CD4-positive, alpha-beta T cell treated with Interleukin-6 for 4 hours (primary cell): ENCODE measurements at regions not wholly inside any gene's neighbourhood (a gene's known extent, or its start where the extent isn't known, plus 50 kb on each side); places are given as distances from the start of the nearest gene placed in this dataset.
"Not testable (repeated sequence)": the region's sequence is repeated elsewhere in the genome, so short reads cannot be mapped to it uniquely, and the experiment has no call there.

Experiments
- DNase-seq: peaks from one replicate; pipeline ENCODE4 v3.0.0-alpha.2; 2020; ENCODE audit warnings: mixed read lengths

DNA sequence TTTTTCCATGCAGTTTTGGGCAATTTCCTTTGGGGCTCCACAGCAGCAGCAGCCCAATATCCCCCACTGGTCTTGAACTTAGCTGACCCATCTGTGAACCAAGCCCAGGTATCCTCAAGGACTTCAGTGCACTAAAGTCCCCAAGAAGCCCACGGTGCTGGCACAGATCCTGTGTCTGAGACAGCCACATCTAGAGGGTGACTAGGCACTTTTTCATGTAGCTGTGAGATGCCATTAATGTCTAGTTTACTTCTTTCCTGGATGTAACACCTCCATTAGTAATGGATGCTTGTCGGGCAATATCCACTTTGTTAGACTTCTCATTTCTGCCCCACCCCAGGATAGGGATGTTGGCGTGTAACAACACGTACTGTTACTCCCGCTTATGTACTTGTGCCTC is 117.9 kb downstream of the GPCPD1 start:
- no peak for DNase-seq

DNA sequence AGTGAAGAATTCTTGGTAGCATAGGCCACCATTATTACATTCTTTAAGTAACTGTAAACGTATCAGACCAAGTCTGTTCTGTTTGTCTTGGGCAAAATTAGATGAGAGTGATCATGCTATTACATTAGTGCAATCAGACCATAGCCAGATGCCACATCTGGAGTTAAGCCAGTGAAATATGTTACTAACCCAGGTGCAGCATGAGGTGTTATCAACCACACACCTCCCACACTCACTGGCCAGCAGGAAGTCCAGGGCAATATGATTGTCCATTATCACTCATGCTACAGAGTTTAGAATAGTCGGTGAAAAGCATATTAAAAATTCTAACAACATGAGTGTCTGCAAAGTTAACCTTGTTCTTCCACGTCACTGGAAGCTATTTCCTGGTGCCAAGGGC is 119.4 kb downstream of the GPCPD1 start:
- no peak for DNase-seq

DNA sequence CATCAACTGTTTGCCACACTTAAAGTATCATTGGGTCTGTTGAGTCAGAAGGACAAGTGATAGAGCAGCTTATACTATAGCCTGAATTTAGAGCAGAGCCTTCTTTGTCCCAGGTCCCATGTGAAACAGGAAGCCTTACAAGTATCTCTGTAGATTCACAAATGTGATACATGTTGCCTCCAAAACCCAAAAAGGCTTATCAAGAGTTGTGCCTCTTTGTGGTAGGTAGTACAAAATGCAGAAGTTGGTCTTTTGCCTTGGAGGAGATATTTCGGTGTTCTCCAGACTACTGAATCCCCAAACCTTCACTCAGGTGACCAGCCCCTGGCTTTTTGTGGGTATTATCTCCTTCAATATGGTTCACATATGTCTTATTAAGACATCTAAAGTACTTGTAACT is 121.2 kb downstream of the GPCPD1 start:
- DNase-seq: no peak

DNA sequence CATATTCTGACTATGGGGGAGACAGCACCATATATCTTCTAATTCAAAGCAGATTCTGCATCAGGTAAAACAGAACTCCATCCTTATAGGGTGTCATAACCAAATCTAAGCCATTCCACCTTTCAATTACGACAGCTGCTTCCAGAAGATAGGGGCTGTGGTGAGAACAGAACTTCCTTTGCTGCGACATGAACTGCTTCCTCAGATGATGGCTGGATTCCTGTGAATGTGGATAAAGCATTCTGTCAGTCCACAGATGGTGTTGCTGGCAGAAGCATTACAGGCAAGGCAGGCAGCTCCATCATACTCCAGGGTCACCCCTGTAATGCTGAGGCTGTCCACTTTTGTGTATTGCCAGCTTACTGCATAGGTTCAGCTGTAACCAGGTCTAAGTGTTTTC is 122.0 kb downstream of the GPCPD1 start:
- DNase-seq: no peak

DNA sequence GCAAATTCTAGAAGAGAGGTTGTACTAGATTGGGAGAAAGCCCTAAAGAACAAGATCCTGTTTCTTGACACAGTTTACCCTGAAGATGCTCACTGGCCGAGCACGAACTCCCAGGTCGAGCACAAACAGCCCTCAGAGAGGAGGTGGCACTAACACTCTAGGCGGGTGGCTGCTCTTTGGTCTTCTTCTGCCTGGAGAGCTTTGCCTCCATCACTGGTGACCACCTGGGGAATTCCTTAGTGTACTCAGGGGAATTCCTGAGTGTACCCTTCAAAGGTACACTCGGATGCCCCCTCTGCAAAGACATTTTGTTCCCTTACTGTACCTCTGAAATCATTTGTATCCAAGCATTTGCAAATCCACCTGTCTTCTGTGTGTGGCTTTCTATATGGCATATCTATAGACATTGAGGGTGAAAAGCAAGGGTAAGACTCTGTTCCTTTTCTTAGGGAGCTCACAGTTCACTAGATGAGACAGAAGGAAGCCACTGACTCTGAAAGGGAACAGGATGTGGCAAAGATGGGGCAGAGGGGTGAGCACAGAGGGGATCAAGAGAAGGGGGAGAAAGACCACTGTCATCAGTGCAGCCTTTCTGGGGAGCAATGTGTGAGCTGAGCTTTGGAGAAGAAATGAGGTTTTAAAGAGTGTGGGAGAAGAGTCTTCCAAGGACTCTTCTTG is 124.3 kb downstream of the GPCPD1 start:
- no peak for DNase-seq

DNA sequence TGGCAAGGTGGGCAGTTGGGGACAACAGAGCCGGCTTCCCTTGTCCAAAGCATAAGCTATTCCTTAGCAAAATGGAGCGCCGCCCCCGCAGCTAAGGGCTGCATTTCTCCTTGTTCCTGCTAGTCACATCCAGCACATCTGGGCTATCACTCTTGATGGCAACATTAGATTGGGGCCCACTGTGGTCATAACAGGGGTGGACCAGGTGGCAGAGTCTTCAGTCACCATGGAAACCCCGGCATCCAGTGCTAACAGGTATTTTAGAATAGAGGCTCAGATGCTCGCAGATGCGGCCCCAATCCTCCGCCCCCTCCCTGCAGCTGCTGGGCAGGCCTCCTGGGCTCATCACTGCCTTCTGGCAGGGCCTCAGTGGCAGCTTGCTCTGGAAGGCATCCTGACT is 125.9 kb downstream of the GPCPD1 start:
- no peak for DNase-seq

DNA sequence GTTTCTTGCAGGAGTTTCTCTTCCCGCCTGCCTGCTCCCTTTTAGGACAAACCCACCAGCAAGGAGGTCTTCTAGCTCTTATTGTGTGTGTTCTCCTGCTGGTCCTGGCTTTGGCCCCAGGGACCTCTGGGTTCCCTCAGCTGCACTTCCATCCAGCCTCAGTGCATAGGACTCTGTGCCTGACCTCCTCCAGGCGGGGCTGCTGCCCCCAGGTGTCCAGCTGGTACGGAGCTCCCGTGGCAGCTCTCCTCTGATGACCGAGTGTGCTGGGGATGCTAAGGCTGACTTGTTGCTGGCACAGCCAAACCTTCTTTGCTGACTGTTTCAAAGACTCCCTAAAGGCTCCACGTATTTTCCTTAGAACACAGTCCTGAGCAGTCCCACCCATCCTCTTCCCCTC is 126.5 kb downstream of the GPCPD1 start:
- no peak for DNase-seq

DNA sequence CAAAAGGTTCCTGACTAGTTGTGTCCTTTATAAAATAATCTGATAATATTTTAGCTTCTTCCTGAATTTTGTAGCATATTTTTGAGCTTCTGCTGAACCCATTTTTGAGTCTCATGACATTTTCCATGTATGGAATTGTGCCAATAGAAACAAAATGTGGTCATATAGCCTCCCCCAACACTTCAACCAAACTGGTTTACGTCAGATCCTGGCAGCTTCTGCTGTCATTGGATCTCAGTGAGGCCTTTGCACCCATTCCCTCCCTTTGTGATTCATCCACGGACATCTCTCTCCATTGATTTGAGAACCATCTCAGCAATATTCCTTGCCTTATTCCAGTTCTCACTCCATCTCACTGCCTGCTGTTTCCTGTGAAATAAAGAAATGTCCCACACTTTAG is 128.0 kb downstream of the GPCPD1 start:
- no peak for DNase-seq

DNA sequence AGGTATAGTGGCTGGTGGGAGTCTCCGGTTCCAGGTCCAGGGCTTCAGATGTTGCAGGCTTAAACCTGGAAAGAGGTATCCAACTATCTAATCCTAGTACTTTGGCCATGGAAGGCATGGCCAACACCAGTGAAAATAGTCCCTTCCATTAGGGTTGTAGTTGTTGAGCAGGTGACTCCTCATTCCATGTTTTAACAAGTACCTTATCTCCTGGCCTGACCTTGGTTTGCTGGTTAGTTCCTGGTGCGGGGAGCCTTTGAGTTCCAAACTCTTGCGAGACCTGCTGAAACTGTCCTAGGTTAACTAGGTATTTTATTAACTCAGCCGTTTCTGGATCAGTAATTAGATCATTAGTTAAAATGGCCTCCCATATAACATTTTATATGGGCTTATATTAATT is 128.9 kb downstream of the GPCPD1 start:
- no peak for DNase-seq

DNA sequence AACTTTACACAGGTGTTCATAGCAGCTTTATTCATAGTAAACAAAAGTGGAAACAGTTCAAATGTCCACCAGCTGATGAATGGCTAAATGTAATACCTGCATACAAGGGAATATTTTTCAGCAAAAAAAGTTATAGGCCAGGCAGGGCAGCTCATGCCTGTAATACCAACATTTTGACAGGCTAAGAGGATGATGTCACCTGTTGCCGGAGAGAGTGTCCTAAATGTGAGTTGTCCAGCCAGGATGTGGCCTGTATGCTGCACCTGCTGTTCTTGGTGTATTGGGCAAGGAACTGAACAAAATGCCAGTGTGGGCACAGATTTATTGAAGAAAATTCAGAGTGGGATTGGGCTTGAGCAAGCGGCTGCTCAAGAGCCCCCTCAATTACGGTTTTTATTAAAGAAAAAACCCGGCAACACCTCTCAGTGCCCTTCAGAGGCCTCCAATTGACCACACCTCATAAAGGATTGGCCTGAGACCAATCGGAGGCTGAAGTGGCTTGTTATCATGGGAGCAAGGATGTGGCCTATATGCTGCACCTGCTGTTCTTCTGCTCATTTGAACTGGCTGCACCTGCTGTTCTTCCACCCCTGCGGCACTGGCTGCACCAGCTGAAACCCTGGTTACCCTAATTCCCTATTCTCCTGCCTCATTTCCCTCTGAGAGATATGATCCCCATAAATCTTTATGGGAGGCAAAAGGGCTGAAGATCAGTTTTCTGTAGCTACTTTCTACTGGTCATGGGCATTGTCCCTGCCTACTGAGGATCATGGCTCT is 129.8 kb downstream of the GPCPD1 start:
- no peak for DNase-seq

DNA sequence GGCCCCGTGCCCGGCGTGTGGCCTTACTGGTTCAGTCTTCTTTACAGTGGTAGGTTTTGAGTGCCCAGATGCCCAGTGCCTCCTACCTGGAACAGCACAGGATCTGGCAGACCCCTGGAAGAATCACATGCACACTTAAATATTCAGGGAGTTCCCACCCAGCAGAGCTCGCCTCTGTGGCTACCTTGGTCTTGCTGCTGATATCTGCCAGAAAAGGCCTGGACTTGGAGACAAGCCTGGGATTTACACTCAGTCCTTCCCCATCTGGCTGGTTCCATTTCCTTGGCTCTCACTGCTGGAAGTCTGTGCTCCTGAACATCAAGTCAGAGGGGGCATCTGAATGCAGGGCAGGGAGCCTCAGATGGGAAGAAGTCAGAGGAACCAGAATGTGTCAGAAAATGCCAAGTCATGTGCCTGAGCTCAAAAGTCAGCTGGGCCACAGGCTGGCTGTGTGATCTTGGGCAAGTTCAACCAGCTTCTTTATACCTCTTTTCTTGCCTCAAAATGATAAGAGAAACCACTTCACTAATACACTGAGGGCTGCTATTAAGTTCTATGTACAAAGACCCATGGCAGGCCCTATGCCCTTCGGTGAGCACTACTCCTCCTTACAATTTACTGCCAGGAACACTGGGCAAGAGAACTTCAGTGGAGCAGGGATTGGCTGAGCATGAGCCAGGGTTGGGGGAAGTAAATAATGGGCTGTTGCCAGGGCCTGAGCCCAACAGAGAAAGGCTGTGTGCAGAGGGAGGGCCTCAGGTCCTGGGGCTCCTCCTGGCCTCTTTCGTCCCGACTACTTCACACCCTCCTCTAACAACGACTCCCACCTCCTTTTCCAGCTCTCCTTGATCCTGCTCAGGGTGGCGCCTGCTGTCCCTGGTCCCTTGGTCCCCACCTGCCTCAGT is 135.9 kb downstream of the GPCPD1 start:
- DNase-seq: no peak

DNA sequence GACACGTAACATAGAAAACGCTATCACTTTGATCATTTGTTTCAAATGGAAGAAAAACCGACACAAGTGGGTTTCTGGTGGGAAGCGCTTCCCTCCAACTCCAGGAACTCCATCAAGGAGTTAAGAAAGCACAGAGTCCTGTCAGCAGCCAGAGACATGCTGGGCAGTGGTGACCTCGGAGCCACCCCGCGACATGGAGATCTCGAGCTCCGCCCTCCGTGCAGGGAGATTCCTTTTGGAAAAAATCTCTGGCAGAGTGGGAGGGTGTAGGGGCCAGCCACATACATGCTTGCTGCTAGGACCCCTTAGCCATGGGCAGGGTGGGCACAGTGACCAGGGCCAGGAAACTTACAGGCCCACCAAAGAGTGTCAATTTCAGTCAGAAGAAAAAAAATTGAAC is 138.9 kb downstream of the GPCPD1 start:
- DNase-seq: not testable (repeated sequence)

DNA sequence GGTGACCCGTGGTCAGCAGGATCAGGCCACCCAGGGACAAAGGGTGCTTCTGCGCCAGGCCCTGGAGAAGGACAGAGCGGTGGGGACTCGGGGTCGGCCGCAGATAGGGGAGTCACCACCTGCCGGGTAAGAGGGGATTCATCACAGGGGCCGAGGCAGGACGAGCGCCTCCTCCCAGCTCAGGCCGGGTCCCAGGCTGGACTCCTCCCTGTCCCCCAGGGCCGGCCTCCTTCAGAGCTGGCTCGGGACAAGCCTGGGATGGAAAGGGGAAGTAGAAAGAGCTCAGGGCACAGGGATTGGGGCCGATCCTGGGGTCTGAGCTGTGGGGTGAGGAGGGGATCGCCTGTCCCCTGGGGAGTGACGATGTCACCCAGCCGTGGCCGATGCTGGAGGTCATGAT is 139.4 kb downstream of the GPCPD1 start:
- no peak for DNase-seq

DNA sequence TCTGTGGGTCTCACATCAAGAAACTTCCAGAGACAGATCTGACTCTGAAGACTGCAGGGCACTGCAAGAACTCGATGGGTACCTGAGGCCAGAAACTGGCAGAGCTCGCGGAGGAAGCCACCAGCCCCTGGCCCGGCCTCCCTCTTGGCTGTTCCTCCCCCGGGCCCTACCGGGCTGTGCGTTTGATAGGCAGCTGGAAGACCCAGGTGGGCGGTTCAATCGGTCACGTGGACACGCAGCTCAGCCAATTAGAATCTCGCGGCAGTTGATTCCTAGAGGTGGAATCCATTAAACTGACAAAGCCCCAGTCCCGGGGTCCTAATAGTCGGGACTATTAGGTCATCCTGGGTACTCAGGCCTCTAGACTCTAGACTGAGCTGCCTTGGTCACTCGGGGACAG is 139.9 kb downstream of the GPCPD1 start:
- DNase-seq: no peak

DNA sequence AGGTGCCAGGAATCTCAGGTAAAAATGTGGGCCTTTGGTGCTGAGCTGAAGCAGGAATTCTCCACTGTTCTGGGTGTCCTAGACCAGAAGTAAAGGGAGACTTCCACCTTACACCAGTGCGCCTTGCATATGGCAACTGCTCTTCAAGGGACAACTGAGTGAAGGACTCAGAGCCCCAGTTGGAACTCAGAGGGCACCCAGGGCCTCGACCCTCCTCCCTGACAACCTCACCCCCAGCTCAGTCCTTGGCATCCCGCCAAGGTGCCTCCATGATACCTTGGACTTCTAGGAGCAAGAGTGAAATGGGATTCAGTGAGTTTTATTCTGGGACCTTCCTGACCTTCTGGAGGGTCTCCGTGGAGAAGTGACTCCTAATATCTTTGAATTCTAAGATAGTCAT is 140.3 kb downstream of the GPCPD1 start:
- DNase-seq: no peak

DNA sequence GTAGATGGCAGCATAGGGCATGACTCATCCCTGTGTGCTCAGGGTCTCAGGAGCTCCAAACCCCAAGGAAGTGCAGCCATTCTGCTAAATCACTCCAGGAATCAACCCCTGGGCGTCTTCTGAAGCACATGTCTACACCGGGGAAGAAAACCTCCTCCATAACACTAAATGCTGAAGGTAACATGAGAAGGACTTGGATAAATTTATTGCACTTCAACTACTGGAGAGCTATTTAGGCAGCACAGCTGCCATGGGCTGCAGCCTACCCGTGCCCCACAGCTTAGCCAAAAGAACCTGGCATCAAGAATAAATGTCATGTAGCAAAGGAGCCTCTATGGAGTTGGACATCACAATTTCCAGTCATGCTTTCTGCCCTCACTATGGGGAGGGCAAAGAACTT is 141.7 kb downstream of the GPCPD1 start:
- no peak for DNase-seq

DNA sequence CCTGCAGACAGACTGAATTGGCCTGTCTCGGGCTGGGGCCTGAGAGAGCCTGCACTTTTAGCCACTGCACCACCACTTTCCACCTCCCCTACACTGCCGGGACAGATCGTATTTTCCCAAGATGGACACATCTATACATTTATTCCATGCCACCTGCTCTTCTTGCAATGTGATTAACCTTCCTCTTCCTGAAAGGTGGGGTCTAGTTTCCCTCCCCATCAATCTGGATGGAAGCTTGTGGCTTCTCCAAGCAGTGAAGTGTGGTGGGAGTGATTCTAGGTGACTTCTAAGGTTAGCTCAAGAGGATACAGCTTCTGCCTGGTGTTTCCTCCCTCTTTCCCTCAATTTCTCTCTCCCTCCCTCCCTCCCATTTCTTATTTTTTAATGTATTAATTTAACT is 143.7 kb downstream of the GPCPD1 start:
- no peak for DNase-seq

DNA sequence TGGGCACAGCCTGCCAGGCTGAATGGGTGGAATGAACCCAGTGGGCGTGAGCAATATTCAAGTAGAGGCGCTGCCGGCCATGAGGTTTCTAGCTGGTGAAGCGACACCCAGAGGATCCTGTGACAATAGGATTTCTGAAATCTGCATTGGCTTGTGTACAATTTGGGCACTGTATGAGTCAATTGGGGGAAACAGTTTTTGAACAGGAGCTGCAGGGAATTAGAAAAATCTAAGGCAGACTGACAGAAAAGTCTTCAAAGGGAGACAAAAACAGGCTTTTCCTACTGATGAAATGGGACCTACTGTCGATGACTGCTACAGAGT is 145.2 kb downstream of the GPCPD1 start:
- no peak for DNase-seq

DNA sequence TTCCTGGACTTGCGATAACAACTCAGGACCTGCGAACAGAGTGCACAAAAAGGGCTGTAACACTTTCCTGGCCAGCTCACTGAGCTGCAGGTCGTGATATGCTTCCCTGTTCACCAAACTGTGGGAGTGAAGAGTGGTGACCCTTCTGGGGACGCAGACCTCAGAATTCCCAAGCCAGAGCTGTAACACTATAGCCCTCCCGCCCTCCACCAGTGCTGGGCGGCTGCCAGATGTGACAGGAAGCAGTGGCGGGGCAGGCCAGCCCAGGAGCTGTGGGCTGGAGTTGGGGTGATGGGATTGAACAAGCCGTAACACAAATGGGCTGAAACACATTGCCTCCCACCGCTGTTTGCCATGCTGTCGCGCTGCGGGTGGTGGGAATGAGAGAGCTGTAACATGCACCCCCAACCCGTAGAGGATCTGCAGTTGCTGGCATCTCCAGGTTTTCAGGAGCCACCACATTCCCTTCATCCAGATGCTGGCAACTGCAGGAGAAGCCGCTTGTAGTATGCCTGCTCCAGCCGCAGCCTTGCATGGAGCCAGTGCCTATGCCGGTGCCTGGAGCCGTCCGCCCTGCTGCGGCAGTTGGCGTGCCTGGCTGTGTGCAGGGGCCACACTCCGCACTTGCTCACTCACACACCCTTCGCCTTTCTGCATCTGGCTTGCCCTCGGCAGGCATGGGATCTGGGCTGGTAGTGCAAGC is 145.8 kb downstream of the GPCPD1 start:
- DNase-seq: no peak

DNA sequence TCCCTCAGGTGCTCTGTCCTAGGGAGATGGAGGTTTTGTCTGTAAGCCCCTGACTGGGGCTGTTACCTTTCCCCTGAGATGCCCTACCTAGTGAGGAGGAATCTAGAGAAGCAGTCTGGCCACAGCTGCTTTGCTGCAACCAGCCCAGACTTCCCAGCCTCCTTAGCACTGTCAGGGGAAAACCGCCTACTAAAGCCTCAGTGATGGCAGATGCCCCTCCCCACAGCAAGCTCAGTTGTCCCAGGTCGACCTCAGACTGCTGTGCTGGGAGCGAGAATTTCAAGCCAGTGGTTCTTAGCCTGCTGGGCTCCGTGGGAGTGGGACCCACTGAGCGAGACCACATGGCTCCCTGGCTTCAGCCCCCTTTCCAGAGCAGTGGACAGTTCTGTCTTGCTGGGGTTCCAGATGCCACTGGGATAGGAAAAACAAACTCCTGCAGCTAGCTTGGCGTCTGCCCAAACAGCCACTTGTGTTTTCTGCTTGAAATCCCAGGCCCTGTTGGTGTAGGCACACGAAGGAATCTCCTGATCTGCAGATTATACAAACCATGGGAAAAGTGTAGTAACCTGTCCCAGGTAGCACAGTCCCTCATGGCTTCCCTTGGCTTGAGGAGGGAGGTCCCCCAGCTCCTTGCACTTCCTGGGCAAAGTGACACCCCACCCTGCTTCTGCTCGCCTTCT is 146.4 kb upstream of the PROKR2 start:
- no peak for DNase-seq

DNA sequence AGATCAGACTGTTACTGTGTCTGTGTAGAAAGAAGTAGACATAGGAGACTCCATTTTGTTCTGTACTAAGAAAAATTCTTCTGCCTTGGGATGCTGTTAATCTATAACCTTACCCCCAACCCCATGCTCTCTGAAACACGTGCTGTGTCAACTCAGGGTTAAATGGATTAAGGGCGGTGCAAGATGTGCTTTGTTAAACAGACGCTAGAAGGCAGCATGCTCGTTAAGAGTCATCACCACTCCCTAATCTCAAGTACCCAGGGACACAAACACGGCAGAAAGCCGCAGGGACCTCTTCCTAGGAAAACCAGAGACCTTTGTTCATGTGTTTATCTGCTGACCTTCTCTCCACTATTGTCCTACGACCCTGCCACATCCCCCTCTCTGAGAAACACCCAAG is 137.0 kb upstream of the PROKR2 start:
- DNase-seq: not testable (repeated sequence)

DNA sequence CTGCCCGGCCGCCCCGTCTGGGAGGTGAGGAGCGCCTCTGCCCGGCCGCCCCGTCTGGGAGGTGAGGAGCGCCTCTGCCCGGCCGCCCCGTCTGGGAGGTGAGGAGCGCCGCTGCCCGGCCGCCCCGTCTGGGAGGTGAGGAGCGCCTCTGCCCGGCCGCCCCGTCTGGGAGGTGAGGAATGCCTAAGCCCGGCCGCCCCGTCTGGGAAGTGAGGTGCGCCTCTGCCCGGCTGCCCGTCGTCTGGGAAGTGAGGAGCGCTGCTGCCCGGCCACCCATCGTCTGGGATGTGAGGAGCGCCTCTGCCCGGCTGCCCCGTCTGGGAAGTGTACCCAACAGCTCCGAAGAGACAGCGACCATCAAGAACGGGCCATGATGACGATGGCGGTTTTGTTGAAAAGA is 136.6 kb upstream of the PROKR2 start:
- not testable (repeated sequence) for DNase-seq

DNA sequence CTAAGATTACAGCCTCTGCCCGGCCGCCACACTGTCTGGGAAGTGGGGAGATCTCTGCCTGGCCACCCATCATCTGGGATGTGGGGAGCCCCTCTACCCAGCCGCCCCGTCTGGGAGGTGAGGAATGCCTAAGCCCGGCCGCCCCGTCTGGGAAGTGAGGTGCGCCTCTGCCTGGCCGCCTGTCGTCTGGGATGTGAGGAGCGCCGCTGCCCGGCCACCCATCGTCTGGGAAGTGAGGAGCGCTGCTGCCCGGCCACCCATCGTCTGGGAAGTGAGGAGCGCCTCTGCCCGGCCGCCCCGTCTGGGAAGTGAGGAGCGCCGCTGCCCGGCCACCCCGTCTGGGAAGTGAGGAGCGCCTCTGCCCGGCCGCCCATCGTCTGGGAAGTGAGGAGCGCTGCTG is 135.9 kb upstream of the PROKR2 start:
- not testable (repeated sequence) for DNase-seq
